K562 (cell line): ENCODE measurements at regions not wholly inside any gene's neighbourhood (a gene's known extent, or its start where the extent isn't known, plus 50 kb on each side); places are given as distances from the start of the nearest gene placed in this dataset.

Experiments
- ATAC-seq: fragments of 200-7000 bp; cut with Tn5 transposase; 3 replicates; pipeline ENCODE4 v1.9.1; 2020; ENCODE audit warnings: moderate library complexity
- BruUV-seq: library from RNA; stranded (reverse); fragments of 400-500 nt; replicated peaks from 2 replicates; lab custom pipeline; 2021; lab: Mats Ljungman, UMichigan
- CTCF ChIA-PET: fragments of 300-600 bp; formaldehyde crosslinking; extraction: SDS; loops from one replicate; lab custom pipeline; 2021; ENCODE audit warnings: low intra/inter-chr PET ratio; lab: Yijun Ruan, JAX
- POLR2A ChIA-PET: fragments of 300-600, 350-650 bp; sonication (Branson Sonifier 250); formaldehyde crosslinking; extraction: SDS; loops from one replicate; lab custom pipeline; 2021; ENCODE audit warnings: antibody characterized with exemption, inconsistent platforms; lab: Yijun Ruan, JAX
- DNase-seq, 4 experiments: peaks; one replicate each; pipeline versions ENCODE4 v3.0.0 to v3.0.0-alpha.2; 2011 to 2018; ENCODE audit warnings: low spot score in 3 of 4, mixed read lengths in 3 of 4; ENCODE audit errors: extremely low read depth in 1 of 4
- FAIRE-seq: peaks from 2 replicates; lab custom pipeline; 2011; peaks lifted over from hg19 to GRCh38; lab: Jason Lieb, UNC
- H2AFZ ChIP-seq: 2 replicates; pipeline ENCODE4 v1.6.0; 2011; ENCODE audit warnings: low read depth, low read length, control low read depth, inconsistent platforms
- H3K27ac ChIP-seq: fragments of 200-600 bp; 3 replicates; pipeline ENCODE4 v1.8.0; 2011; ENCODE audit warnings: low read depth, mild to moderate bottlenecking, control low read depth, inconsistent platforms, low read length, moderate library complexity, mixed read lengths; ENCODE audit errors: extremely low read depth
- H3K27me3 ChIP-seq, 2 experiments: fragments of 300-600 bp in 1 of 2; 2 replicates in 1 of 2; 3 replicates in 1 of 2; pipeline versions ENCODE4 v1.6.0 to v1.8.0; 2011; ENCODE audit warnings: inconsistent platforms in 2 of 2, low read length in 2 of 2, mild to moderate bottlenecking in 1 of 2, mixed read lengths in 1 of 2, moderate library complexity in 1 of 2; ENCODE audit not compliant: control insufficient read depth in 2 of 2, insufficient read depth in 2 of 2
- H3K36me3 ChIP-seq: fragments of 300-600 bp; 3 replicates; pipeline ENCODE4 v1.8.0; 2011; ENCODE audit warnings: mild to moderate bottlenecking, low read length, inconsistent platforms; ENCODE audit not compliant: control insufficient read depth, insufficient read depth
- H3K4me1 ChIP-seq, 2 experiments: fragments of 200-600 bp in 1 of 2; replicated peaks in 1 of 2; 2 replicates in 1 of 2; 3 replicates in 1 of 2; pipeline versions ENCODE4 v1.5.1 to v1.8.0; 2011; ENCODE audit warnings: inconsistent platforms in 2 of 2, low read length in 2 of 2, mild to moderate bottlenecking in 1 of 2, mixed read lengths in 1 of 2, moderate library complexity in 1 of 2; ENCODE audit not compliant: control insufficient read depth in 2 of 2, insufficient read depth in 2 of 2
- H3K4me2 ChIP-seq: 2 replicates; pipeline ENCODE4 v1.6.1; 2011; ENCODE audit warnings: low read length, control low read depth, inconsistent platforms, mixed read lengths; ENCODE audit not compliant: insufficient read depth
- H3K4me3 ChIP-seq: fragments of 200-600 bp; sonication (generic), shearing (Covaris generic); 2 replicates; pipeline ENCODE4 v1.5.1; 2016; ENCODE audit warnings: control low read depth, inconsistent platforms
- H3K79me2 ChIP-seq: fragments of 200-600 bp; 3 replicates; pipeline ENCODE4 v1.8.0; 2011; ENCODE audit warnings: low read length, inconsistent platforms; ENCODE audit not compliant: control insufficient read depth, insufficient read depth
- H3K9ac ChIP-seq, 2 experiments: 2 replicates each; pipeline versions ENCODE4 v1.6.0 to v1.6.1; 2011; ENCODE audit warnings: low read depth in 2 of 2, low read length in 2 of 2, control low read depth in 1 of 2, inconsistent platforms in 1 of 2, mild to moderate bottlenecking in 1 of 2, mixed read lengths in 1 of 2; ENCODE audit not compliant: insufficient read depth in 1 of 2
- H3K9me1 ChIP-seq: one replicate; pipeline ENCODE4 v1.6.0; 2011; ENCODE audit warnings: inconsistent platforms, mild to moderate bottlenecking, low read length, moderate library complexity; ENCODE audit not compliant: control insufficient read depth, insufficient read depth
- H3K9me3 ChIP-seq: replicated peaks from 2 replicates; pipeline ENCODE4 v1.5.1; 2011; ENCODE audit warnings: low read depth, low read length, inconsistent platforms; ENCODE audit not compliant: control insufficient read depth, insufficient read depth
- H4K20me1 ChIP-seq: replicated peaks from 2 replicates; pipeline ENCODE4 v1.6.1; 2011; ENCODE audit warnings: low read length, inconsistent platforms, mixed read lengths; ENCODE audit not compliant: control insufficient read depth, insufficient read depth
- ATF6 ChIP-seq: sonication (generic); formaldehyde crosslinking; IDR thresholded peaks from 2 replicates; pipeline ENCODE4 v1.4.0; 2020; ENCODE audit warnings: mild to moderate bottlenecking, missing genetic modification reagents
- BCLAF1 ChIP-seq, 2 experiments: fragments of 450-650 bp in 1 of 2; IDR thresholded peaks; 2 replicates each; pipeline ENCODE4 v1.6.1; 2011 to 2017; ENCODE audit warnings: low read depth in 2 of 2, antibody characterized with exemption in 1 of 2, borderline replicate concordance in 1 of 2, low read length in 1 of 2, mild to moderate bottlenecking in 1 of 2, mixed read lengths in 1 of 2; ENCODE audit not compliant: control insufficient read depth in 1 of 2
- HMGN3 ChIP-seq: IDR thresholded peaks from 2 replicates; pipeline ENCODE4 v1.6.1; 2011; ENCODE audit warnings: borderline replicate concordance, low read depth, mild to moderate bottlenecking, mixed read lengths, low read length; ENCODE audit not compliant: insufficient read length; ENCODE audit errors: extremely low read depth
- RBM39 ChIP-seq: fragments of 200-400 bp; formaldehyde crosslinking; optimal IDR thresholded peaks from 2 replicates; pipeline ENCODE3; 2018; ENCODE audit warnings: low read depth, low read length
- WGBS: fragments of 100-300 bp; shearing (Covaris generic); methylation state at CpG from one replicate; pipeline ENCODE4 v1.1.6; 2016; ENCODE audit warnings: low coverage, mixed read lengths; ENCODE audit not compliant: insufficient coverage; ENCODE audit errors: missing lambda C conversion rate; 5-methylcytosine and 5-hydroxymethylcytosine counted together
- in situ Hi-C: fragments of 300-500 bp; cut with MboI; formaldehyde crosslinking; loops from 4 replicates; pipeline ENCODE4 v1.15.0; 2018; ENCODE audit warnings: inconsistent platforms, mixed read lengths
- intact Hi-C: fragments of 100-400 bp; cut with micrococcal nuclease; formaldehyde crosslinking; loops from 2 replicates; pipeline ENCODE4 v1.14.2; 2022
- TF ChIP-seq, protein P1 (sequence below): sonication (generic); formaldehyde crosslinking; IDR thresholded peaks from 2 replicates; pipeline ENCODE4 v1.8.0; 2023; ENCODE audit warnings: mild to moderate bottlenecking, missing genetic modification reagents

DNA sequence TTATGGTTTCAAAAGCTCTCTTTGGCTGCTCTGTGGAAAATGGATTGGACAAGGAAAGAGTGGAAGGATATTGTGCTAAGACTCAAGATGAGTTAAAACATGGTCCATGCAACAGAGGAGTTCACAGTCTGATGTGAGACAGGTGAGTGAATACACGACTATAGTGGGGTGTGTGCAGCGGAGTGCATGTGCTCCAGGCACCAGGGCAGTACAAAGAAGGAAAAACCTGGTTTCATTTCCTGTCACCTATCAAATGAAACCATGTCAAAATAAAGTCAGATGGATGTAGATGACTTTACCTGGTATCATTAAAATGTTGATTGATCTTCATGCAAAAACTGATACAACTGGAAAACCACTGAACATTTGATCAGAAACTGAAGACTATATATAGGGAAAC, 241.0 kb upstream of the RASGEF1B start:
- TF ChIP-seq RBM39 (no peak), ATF6 (CRISPR knock-in tag) (no peak), BCLAF1 (IDR thresholded peaks at IDR 0.05; ENCODE audit: borderline replicate concordance in 1 of 2, control insufficient read depth in 1 of 2, low read depth in 2 of 2, low read length in 1 of 2) (no peak), HMGN3 (no peak)
- TF ChIP-seq, protein P1, sequence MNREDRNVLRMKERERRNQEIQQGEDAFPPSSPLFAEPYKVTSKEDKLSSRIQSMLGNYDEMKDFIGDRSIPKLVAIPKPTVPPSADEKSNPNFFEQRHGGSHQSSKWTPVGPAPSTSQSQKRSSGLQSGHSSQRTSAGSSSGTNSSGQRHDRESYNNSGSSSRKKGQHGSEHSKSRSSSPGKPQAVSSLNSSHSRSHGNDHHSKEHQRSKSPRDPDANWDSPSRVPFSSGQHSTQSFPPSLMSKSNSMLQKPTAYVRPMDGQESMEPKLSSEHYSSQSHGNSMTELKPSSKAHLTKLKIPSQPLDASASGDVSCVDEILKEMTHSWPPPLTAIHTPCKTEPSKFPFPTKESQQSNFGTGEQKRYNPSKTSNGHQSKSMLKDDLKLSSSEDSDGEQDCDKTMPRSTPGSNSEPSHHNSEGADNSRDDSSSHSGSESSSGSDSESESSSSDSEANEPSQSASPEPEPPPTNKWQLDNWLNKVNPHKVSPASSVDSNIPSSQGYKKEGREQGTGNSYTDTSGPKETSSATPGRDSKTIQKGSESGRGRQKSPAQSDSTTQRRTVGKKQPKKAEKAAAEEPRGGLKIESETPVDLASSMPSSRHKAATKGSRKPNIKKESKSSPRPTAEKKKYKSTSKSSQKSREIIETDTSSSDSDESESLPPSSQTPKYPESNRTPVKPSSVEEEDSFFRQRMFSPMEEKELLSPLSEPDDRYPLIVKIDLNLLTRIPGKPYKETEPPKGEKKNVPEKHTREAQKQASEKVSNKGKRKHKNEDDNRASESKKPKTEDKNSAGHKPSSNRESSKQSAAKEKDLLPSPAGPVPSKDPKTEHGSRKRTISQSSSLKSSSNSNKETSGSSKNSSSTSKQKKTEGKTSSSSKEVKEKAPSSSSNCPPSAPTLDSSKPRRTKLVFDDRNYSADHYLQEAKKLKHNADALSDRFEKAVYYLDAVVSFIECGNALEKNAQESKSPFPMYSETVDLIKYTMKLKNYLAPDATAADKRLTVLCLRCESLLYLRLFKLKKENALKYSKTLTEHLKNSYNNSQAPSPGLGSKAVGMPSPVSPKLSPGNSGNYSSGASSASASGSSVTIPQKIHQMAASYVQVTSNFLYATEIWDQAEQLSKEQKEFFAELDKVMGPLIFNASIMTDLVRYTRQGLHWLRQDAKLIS (CRISPR knock-in tag), result no peak
- TF ChIP-seq, all 486 proteins: peak for 0

More for the DNA sequence above, 241.0 kb upstream of the RASGEF1B start:
- H3K79me2 ChIP-seq, result no peaks in the 10 kb centered on the region
- no peak overlapping the region for H3K4me3 ChIP-seq
- no peak overlapping the region for H3K27ac ChIP-seq
- no peak overlapping the region for H3K9ac ChIP-seq
- intact Hi-C loops, result no loop called here
- H3K27me3 ChIP-seq, result peaks cover 3 to 46% of the 10 kb centered on the region in 2 experiments; a peak in 4 of 5 replicates
- no peak overlapping the region for H3K4me2 ChIP-seq
- DNase-seq, result no peak
- ChIA-PET POLR2A (no interaction called here), CTCF (no interaction called here)
- 0% methylated on average over 2 of the region's 2 CpGs for WGBS
- in situ Hi-C loops, result no loop called here
- no peak for ATAC-seq
- H2AFZ ChIP-seq, result no peak overlapping the region
- no peaks in the 10 kb centered on the region for H3K9me1 ChIP-seq
- no TSS peak for BruUV-seq
- no peak for FAIRE-seq
- H3K4me1 ChIP-seq, result no peaks in the 10 kb centered on the region; a peak in 2 of 5 replicates
- H3K9me3 ChIP-seq, result no peaks in the 10 kb centered on the region
- no peaks in the 10 kb centered on the region for H3K36me3 ChIP-seq
- no peaks in the 10 kb centered on the region for H4K20me1 ChIP-seq
